GM19372 (cell line): ENCODE measurements at regions not wholly inside any gene's neighbourhood (a gene's known extent, or its start where the extent isn't known, plus 50 kb on each side); places are given as distances from the start of the nearest gene placed in this dataset.
"Not testable (repeated sequence)": the region's sequence is repeated elsewhere in the genome, so short reads cannot be mapped to it uniquely, and the experiment has no call there.

Experiments used
- ATAC-seq: cut with Tn5 transposase; IDR thresholded peaks from one replicate; pipeline ENCODE4 v1.9.1; 2021; ENCODE audit warnings: mild to moderate bottlenecking, low read depth, moderate library complexity; ENCODE audit not compliant: unreplicated experiment

DNA sequence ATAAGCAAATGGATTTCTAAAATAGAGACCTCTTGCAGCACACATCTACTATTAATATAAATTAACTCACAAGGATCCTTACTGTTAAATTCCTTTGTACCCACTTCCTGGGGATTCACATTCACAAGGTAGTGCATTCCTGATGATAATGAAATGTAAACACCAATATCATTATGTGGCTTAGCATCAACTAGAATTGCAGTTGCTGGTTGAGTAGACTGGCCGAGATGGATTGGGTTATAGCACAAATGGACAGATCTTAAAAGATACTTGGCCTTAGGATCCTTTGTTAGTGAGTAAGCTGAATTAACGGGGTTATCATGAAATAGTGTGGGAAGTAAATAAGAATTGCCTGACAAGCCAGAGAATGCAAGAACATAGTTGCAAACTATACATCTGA is 369.1 kb downstream of the AEBP2 start:
- ATAC-seq: no peak

DNA sequence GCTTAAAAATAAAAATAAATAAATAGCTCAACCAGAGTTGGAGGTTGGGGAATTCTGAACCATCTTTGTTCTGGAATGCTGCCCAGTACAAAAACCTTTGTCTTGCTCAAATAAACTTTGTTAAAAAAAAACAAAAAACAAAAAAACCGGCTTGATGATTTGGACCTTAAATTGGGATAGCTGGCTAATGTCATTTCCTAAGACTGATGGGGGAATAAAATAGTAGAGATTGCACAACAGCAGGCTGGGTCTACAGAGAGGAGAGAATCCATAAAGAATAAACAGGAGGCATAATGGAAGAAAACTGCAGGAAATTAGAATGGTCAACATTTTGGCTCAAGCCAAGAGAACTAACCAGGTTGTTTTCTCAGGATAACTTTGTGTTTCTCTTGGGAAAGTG is 370.9 kb downstream of the AEBP2 start:
- no peak for ATAC-seq

DNA sequence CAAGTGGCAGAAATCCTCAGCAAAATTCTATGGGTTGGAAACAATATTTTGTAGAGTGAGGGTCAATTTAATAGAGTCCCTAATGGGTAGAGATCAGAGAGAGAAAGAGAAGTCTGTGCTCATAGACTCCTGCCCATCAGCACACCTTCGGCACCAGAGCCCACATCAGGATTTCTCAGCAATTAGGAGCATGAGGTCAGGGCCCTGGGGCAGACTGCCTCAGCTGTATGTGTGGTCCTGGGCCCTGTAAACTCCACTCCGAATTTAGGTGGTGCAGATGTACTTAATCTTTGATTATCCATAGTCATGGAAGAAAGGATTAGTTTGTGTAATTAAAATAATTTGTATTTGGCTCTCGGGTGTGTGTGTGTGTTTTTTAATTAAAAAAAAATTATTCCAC is 372.6 kb downstream of the AEBP2 start:
- no peak for ATAC-seq

DNA sequence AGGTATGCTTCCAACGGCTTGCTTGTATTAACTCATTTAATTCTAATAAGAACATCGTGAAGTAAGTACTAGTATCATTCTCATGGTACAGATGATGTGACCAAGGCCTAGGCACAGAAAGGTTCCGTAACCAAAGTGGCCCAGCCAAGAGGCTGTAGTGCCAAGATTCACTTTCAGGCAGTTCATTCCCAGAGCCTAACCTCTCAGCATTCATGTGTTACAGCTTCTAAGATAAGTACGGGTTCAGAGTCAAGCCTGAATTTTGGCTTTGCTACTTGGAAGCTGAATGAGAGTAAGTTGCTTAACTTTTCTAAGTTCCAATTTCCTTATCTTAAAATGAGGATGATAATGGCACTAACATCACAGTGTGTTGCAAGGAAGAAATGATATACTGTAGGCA is 379.9 kb downstream of the AEBP2 start:
- ATAC-seq: no peak

DNA sequence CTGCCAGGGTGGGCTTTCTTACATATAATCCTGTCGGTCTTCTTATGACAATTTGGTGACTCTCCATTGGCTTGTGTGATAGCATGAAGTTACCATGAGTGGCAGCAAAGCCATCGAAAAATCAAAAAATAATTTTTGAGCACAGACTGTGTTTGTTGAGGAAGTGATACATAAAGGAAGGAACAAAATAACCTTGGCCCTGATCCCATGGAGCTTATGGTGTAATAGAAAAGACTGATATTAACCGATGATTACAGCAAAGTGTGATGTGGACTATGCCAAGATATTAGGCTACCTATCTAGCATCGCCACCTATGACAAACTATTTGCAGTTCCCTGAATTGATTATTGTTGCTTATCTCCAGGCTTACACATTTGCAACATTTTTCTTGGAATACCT is 383.2 kb downstream of the AEBP2 start:
- ATAC-seq: no peak

DNA sequence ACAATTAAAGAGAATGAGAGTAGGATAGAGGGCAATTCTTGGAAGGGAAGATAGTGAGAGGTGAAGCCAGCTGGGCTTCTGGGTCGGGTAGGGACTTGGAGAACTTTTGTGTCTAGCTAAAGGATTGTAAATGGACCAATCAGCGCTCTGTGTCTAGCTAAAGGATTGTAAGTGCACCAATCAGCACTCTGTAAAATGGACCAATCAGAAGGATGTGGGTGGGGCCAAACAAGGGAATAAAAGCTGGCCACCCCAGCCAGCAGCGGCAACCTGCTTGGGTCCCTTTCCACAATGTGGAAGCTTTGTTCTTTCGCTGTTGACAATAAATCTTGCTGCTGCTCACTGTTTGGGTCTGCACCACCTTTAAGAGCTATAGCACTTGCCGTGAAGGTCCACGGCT is 384.0 kb downstream of the AEBP2 start:
- not testable (repeated sequence) for ATAC-seq

DNA sequence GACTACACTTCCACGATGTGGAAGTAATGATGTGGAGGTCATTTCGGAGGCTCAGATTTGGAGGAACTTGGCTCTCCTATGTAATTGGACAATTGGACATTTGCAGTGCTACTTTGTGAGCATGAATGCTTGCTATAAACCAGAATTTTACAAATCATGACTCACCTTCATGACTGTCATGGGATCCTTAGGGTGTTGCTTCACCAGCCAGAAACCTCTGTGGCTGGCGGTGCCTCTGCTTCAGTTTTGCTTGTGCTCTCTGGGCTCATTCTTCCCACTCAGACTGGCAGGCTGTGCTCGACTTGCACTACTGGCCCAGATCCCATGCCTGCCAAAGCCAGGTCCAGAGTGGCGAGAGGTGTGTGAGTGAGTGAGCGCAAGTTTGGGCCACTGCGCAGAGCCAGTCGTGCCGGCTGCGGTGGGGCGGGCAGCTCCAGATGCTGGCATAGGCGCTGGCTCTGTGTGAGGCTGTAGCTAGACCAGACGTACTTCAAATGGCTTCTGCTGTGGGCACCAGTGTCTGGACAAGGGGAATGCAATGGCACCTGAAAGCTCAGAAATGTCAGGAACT is 387.8 kb downstream of the AEBP2 start:
- no peak for ATAC-seq

DNA sequence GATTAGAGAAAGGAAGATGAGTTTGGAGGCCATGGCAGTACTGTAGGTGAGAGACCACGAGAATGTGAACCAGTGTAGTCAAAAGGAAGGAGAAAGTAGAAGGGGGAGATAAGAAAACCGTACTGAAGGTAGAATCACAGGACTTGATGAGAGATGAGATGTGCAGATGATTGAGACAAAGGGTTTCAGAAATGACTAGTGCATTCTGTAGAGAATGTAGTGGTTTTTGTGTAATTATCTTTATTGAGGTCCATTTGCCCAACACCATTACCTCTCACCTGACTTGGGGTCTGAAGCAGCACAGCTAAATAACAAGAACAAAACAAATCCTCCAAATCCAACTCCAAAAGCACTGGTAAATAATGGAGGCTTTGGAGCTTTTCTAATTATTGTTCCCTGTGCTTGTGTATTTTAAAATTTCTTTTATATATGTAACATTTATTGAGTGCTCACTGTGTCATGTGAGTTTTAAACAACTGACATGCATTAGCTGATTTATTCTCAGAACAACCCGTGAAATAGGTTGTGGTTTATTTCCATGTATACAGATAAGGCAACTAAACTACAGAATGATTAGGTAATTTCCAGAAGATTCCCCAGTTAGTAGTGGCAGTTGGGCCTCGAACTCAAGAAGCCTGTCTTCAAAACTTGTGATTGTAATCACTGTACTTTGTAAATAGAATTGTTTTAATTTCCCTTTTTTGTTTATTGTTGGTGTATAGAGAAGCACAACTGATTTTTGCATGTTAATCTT is 390.0 kb downstream of the AEBP2 start:
- ATAC-seq: no peak

DNA sequence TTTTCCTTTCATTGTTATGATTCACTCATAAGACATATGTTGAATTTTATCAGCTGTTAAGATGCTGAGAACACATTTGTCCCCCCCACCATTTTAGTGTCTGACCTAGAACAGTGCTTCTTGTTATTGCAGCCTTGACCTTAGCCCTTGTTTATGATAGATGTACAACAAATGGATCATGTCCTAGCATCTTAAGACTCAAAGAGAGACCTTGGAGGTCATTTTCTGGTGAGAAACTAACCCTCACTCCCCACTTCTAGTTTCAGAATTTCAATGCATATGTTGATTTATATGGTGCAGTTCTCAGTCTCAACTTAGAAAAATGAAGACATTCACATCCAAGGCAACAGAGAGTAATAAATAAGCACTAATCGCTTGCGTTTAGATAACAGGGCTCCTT is 391.2 kb downstream of the AEBP2 start:
- ATAC-seq: no peak

DNA sequence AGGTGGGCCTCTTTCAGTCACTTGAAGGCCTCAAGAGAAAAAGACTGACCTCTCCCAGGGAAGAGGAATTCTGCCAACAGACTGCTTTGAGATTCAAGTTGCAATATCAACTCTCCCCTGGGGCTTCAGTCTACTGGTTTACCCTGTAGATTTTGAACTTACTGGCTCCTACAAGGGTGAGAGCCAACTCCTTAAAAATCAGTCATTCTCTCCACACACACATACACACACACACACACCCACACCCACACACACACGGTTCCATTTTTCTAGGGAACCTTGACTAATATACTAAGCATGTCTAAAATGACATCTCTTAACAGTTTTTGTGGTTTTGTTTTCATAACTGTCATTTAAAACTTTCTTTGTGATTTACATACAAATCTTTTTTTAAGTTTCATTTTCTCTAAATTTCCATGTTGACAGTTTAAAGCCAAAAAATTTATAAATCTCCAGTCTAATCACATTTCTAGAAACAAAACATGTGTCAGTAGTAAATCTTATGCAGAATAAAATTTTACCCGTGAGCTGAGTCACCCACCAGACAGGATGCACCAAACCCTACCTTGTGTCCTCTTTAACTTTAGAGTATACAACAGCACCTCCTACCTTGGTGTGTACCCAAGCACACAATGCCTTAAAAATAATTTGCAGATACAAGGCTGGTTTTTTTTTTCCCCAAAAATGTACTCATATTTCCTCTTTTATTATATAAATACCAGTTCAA is 394.6 kb downstream of the AEBP2 start:
- no peak for ATAC-seq

DNA sequence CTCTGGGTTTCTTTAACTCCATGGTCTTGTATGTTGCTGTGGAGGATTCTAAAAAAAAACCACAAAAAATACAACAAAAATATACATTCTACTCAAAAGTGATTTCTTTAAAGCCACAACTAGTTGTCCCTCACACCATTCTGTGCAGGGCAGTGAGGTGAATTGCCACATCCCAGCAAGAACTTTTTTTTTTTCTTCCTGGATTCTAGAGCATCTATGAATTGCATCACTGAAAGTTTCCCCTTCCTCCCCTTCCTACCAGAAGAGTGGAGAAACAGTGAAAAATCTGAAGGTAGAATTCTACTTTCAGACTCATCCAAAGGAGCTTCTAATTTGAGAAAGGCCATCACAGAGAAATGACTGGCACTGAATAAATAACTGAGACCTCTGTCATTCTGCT is 395.3 kb downstream of the AEBP2 start:
- ATAC-seq: no peak

DNA sequence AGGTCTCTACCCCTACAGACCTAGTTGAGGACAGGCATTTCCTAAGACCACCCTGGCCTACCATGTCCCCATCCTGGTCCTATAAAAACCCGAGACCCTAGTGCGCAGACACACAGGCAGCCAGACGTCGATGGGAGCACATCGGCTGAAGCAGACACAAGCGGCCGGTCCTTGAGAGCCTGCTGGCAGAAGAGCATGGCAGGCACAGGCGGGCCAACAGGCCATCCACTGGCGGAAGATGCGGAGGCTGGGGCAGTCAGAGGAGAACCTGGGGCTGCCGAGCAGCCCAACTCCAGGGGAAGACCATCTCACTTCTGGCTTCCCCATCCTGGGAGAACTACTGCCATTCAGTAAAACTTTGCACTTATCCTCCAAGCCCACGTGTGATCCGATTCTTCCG is 396.8 kb downstream of the AEBP2 start:
- ATAC-seq: no peak

DNA sequence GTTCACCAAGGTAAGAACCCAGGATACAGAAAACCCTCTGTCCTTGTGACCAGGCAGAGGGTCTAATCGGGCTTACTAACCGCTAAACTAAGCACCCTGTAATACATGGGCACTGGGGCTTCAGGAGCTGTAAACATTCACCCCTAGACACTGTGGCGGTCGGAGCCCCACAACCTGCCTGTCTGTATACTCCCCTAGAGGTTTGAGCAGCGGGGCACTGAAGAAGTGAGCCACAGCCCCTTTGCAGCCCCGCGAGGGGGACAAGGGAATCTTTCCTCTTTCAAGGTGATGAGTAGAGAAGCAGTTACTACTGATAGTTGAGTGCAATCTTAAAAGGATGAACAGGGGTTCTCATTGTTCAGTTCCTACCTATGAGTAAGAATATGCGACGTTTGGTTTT is 397.2 kb downstream of the AEBP2 start:
- ATAC-seq: no peak

DNA sequence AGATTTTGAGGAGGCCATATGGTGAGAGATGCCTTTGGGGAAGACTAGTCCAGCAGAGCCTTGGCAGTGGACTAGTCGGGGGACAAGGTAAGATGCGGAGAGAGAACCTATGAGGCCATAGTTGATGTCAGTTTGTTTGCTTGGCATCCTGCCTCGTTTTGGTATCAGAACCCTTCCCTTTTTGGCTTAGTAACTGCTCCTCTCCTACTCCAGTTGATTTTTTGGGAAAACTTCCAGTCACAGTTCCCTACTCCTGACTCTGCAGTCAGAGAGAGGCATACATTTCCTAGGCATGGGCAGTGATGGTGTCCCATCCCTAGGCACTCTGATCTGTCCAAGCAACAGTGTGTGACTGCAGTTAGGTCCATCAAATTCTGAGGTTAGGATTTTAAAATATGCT is 398.3 kb downstream of the AEBP2 start:
- ATAC-seq: no peak

DNA sequence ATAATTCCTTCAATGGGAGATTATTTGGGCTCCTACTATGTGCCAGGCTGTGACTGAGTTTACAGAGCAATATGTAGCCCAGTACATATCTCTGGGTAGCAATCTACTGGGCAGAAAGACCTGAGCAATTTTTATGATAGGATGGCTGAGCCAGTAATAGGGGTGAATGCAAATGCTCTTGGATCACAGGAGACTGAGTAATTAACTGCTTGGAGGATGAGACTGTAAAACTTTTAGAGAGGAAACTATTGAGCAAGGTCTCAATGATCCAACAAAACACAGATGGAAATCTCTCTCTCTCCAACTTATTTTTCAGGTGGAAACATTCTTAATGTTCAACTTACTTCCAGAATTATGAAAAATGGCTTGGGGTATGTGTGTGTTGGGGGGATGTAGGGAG is 402.2 kb downstream of the AEBP2 start:
- no peak for ATAC-seq

DNA sequence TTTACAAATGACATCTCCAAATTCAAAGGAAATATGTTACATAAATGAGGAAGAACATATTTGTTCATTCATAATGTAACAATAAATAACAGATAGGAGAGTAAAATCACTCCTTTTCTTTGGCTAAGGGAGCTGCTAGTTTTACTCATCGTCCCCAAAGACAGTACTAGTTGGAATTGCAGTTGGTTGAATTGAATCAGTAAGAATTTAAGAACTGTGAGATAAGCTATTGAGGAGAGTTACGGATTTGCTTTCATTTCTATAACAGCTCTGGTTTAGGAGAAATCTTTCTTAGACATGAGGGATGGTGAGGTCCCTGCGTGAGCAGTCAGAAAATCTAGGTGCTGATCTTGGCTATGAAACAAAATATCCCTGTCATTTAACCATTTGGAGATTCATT is 402.8 kb downstream of the AEBP2 start:
- ATAC-seq: no peak

DNA sequence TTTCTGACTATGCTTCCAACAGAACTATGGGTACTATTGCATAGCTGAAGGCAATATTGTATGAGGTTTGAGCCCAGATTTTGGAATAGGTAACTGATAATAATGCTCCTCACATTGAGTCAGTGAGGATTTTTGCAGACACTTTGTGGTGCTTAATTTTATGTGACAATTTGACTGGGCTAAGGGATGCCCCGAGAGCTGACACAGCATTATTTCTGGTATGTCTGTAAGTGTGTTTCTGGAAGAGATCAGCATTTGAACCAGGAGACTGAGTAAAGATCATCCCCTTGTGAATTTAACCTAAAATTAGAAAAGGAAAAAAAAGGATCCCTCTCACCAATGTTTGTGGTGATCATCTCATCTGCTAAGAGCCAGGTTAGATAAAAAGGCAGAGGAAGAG is 404.9 kb downstream of the AEBP2 start:
- ATAC-seq: no peak

DNA sequence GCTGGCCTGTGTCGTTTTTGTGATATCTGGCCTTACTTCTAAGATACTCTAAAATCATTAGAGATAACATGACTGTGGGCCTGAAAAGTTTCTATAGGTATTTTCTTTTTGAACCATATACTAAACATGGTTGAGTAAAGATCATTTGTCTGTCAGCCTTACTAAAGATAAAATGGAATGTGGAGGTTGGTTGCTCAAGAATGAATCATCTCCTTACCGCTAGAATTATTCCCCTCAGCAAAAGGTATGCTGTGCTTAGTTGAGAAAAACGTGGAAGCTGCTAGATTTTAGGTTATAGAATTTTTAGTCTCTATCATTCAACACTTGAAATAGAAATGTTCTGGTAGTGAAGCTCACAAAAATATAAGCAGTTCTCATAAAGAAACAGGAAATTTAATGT is 407.3 kb downstream of the AEBP2 start:
- ATAC-seq: no peak

DNA sequence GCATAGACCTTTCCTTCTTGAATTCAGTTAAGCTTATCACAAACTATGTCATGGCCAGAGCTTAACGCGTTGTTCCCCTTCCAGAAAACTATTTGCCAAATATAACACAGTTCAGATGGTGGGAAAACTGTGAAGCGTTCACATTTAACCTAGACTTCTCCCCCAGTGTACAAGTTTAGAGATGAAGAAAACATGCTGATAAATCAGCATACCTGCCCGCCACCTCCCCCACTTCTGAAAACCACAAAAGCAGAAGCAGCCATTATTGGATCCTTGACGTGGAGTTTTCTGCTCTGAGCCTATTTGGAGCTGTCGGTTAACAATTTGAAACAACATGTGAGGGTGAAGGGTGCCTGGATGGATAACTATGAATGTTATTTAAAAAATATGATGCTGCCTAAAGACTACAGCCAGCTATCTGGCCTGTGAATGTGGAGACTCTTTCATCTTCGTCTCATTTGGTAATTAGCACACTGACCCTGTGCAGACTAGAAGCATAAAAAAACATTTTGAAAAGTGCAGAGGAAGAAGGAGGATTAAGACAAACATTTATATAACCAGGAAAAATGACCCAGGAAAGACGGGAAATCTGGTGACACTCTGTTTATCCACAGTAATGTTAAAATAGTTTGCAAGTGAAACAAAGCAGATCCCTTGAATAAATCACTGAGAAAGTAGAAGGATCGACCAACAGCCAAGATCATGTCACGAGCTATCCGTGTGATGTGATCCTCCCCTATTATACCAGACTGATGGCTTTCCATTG is 408.2 kb downstream of the AEBP2 start:
- no peak for ATAC-seq

DNA sequence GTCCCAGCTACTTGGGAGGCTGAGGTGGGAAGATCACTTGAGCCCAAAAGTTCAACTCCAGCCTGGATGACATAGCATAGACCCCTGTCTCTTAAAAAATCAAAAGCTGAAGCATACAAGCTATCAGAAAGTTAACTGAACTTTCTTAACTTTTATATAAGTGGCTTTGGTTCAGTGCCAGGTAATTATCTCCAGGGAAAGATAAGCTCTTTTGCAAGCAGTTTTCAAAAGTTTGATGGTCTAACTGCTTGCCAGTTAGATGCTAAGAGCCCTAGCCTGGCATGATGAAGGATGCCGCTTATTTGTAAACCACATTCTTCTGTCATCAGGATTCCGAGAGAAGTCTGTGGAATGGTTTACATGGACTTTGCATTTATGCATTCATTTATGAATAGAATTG is 409.1 kb downstream of the AEBP2 start:
- no peak for ATAC-seq

DNA sequence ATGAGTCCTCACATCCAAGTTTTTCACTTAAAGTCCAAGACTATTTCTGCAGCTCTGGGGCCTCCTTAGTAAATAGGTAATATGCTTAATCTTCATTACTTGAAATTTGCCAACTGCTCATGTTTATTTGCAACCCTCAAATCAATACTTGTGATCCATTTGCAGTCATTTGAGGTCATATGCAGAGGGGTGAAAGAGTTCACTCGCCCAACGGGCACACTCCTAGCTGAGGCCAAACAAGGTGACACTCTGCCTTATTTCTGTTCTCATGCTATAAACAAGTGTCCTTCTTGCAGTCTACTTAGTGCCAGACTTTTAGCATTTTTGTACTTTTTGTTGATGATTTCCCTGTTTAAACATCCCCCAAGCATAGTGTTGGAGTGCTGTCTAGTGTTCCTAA is 409.9 kb downstream of the AEBP2 start:
- no peak for ATAC-seq
